Common myeloid progenitor, CD34-positive (primary cell): ENCODE measurements at regions not wholly inside any gene's neighbourhood (a gene's known extent, or its start where the extent isn't known, plus 50 kb on each side); places are given as distances from the start of the nearest gene placed in this dataset.

Experiments used
- CTCF ChIA-PET: fragments of 350-600 bp; sonication (Branson Sonifier 250); formaldehyde crosslinking; loops from one replicate; lab custom pipeline; 2021; ENCODE audit warnings: antibody characterized with exemption; lab: Charles Lee
- POLR2A ChIA-PET: fragments of 350-600 bp; sonication (Branson Sonifier 250); formaldehyde crosslinking; loops from one replicate; lab custom pipeline; 2021; ENCODE audit warnings: antibody characterized with exemption; lab: Charles Lee
- DNase-seq, 3 donors: peaks; one replicate each; pipeline versions ENCODE4 v3.0.0 to v3.0.0-alpha.2; 2013
- H3K27ac ChIP-seq, 2 experiments: 1 replicate in 1 of 2; 2 replicates in 1 of 2; pipeline ENCODE4 v1.7.0; 2013; ENCODE audit warnings: inconsistent platforms in 2 of 2, low read length in 2 of 2, mild to moderate bottlenecking in 2 of 2, low read depth in 1 of 2, moderate library complexity in 1 of 2; ENCODE audit not compliant: severe bottlenecking in 2 of 2, insufficient read depth in 1 of 2, poor library complexity in 1 of 2
- H3K27me3 ChIP-seq, 5 experiments: replicated peaks in 2 of 5; 1 replicate in 3 of 5; 2 replicates in 2 of 5; pipeline versions ENCODE4 v1.6.1 to v1.7.0; 2013; ENCODE audit warnings: low read length in 4 of 5, mild to moderate bottlenecking in 2 of 5, moderate library complexity in 2 of 5, inconsistent platforms in 1 of 5; ENCODE audit not compliant: insufficient read depth in 5 of 5, control insufficient read depth in 4 of 5
- H3K36me3 ChIP-seq, 4 experiments: 1 replicate in 2 of 4; 2 replicates in 2 of 4; pipeline versions ENCODE4 v1.6.1 to v1.7.0; 2013; ENCODE audit warnings: low read length in 3 of 4, control low read depth in 1 of 4, mild to moderate bottlenecking in 1 of 4; ENCODE audit not compliant: control insufficient read depth in 4 of 4, insufficient read depth in 4 of 4
- H3K4me1 ChIP-seq, 4 experiments: 1 replicate in 3 of 4; 2 replicates in 1 of 4; pipeline versions ENCODE4 v1.6.1 to v1.7.1; 2013; ENCODE audit warnings: low read length in 3 of 4, mild to moderate bottlenecking in 3 of 4, control low read depth in 1 of 4, inconsistent platforms in 1 of 4, moderate library complexity in 1 of 4; ENCODE audit not compliant: control insufficient read depth in 4 of 4, insufficient read depth in 4 of 4; ENCODE audit errors: control extremely low read depth in 1 of 4
- H3K4me3 ChIP-seq, 7 experiments: 1 replicate in 4 of 7; 2 replicates in 3 of 7; pipeline versions ENCODE4 v1.5.1 to v1.7.0; 2013; ENCODE audit warnings: mild to moderate bottlenecking in 7 of 7, low read length in 6 of 7, moderate library complexity in 6 of 7, inconsistent platforms in 2 of 7, low read depth in 2 of 7, control low read depth in 1 of 7; ENCODE audit not compliant: insufficient read depth in 4 of 7, control insufficient read depth in 1 of 7; ENCODE audit errors: extremely low read depth in 1 of 7
- H3K9me3 ChIP-seq, 5 experiments: 1 replicate in 4 of 5; 2 replicates in 1 of 5; pipeline versions ENCODE4 v1.6.1 to v1.7.1; 2013; ENCODE audit warnings: low read length in 4 of 5, mild to moderate bottlenecking in 2 of 5, inconsistent platforms in 1 of 5, low read depth in 1 of 5, moderate library complexity in 1 of 5; ENCODE audit not compliant: control insufficient read depth in 4 of 5, insufficient read depth in 2 of 5; ENCODE audit errors: control extremely low read depth in 1 of 5
- WGBS: methylation state at CpG from one replicate; pipeline ENCODE4 v1.1.5; 2013; ENCODE audit not compliant: insufficient coverage; 5-methylcytosine and 5-hydroxymethylcytosine counted together

- DNase-seq = no peak
- no CpG with 5 or more reads among the region's 1 CpG for WGBS
- H3K4me1 ChIP-seq = no peaks in the 10 kb centered on the region
- no peaks in the 10 kb centered on the region for H3K27me3 ChIP-seq
- POLR2A ChIA-PET = no interaction called here
- peaks cover 0 to 2% (median 0%) of the 10 kb centered on the region in 5 experiments for H3K9me3 ChIP-seq
- no peaks in the 10 kb centered on the region for H3K36me3 ChIP-seq
- H3K27ac ChIP-seq = no peak overlapping the region
- CTCF ChIA-PET = no interaction called here
- no peak overlapping the region for H3K4me3 ChIP-seq
Observed at GRCh38 chr3:80227216-80227615, 459.4 kb upstream of the ROBO1 start.

GRCh38 chr3:80215191-80215590 is 447.4 kb upstream of the ROBO1 start:
- Histone ChIP-seq H3K27ac (no peak overlapping the region), H3K4me1 (no peaks in the 10 kb centered on the region), H3K4me3 (no peak overlapping the region), H3K9me3 (peaks cover 0 to 2% (median 0%) of the 10 kb centered on the region in 5 experiments), H3K27me3 (no peaks in the 10 kb centered on the region), H3K36me3 (no peaks in the 10 kb centered on the region)
- POLR2A ChIA-PET = no interaction called here
- CTCF ChIA-PET = no interaction called here
- DNase-seq = no peak
- WGBS = 81% methylated on average over 2 of the region's 2 CpGs

GRCh38 chr3:80213086-80213485 is 445.3 kb upstream of the ROBO1 start:
- Histone ChIP-seq H3K27ac (no peak overlapping the region), H3K27me3 (no peaks in the 10 kb centered on the region), H3K9me3 (peaks cover 0 to 2% (median 0%) of the 10 kb centered on the region in 5 experiments), H3K36me3 (no peaks in the 10 kb centered on the region), H3K4me3 (no peak overlapping the region), H3K4me1 (no peaks in the 10 kb centered on the region)
- ChIA-PET CTCF (no interaction called here), POLR2A (no interaction called here)
- no peak for DNase-seq
- WGBS = 74% methylated on average over 2 of the region's 4 CpGs

- WGBS = 80% methylated on average over 1 of the region's 3 CpGs
- ChIA-PET POLR2A (no interaction called here), CTCF (no interaction called here)
- no peaks in the 10 kb centered on the region for H3K9me3 ChIP-seq
- H3K4me1 ChIP-seq = no peaks in the 10 kb centered on the region
- DNase-seq = no peak
- no peak overlapping the region for H3K27ac ChIP-seq
- no peaks in the 10 kb centered on the region for H3K27me3 ChIP-seq
- no peak overlapping the region for H3K4me3 ChIP-seq
- no peaks in the 10 kb centered on the region for H3K36me3 ChIP-seq
Observed at GRCh38 chr3:80192936-80193335, 425.1 kb upstream of the ROBO1 start.

- Histone ChIP-seq H3K36me3 (no peaks in the 10 kb centered on the region), H3K4me3 (no peak overlapping the region), H3K27me3 (no peaks in the 10 kb centered on the region), H3K9me3 (no peaks in the 10 kb centered on the region), H3K27ac (no peak overlapping the region), H3K4me1 (no peaks in the 10 kb centered on the region)
- DNase-seq = no peak
- CTCF ChIA-PET = no interaction called here
- POLR2A ChIA-PET = no interaction called here
- 0% methylated on average over 2 of the region's 3 CpGs for WGBS
Observed at GRCh38 chr3:80190051-80190450, 422.3 kb upstream of the ROBO1 start.

GRCh38 chr3:80187981-80188380 is 420.2 kb upstream of the ROBO1 start:
- no peaks in the 10 kb centered on the region for H3K9me3 ChIP-seq

GRCh38 chr3:80159990-80160506 is 392.2 kb upstream of the ROBO1 start:
- WGBS = 40% methylated on average over 1 of the region's 3 CpGs
- ChIA-PET CTCF (no interaction called here), POLR2A (no interaction called here)

More at GRCh38 chr3:80187981-80188380, 420.2 kb upstream of the ROBO1 start:
- WGBS = no CpG with 5 or more reads among the region's 2 CpGs
- POLR2A ChIA-PET = no interaction called here
- no peaks in the 10 kb centered on the region for H3K27me3 ChIP-seq
- no peak for DNase-seq
- H3K4me3 ChIP-seq = no peak overlapping the region
- CTCF ChIA-PET = no interaction called here
- no peaks in the 10 kb centered on the region for H3K36me3 ChIP-seq
- no peak overlapping the region for H3K27ac ChIP-seq
- no peaks in the 10 kb centered on the region for H3K4me1 ChIP-seq

More at GRCh38 chr3:80159990-80160506, 392.2 kb upstream of the ROBO1 start:
- H3K27me3 ChIP-seq = no peaks in the 10 kb centered on the region
- no peak overlapping the region for H3K4me3 ChIP-seq
- H3K36me3 ChIP-seq = no peaks in the 10 kb centered on the region
- peaks cover 0 to 1% (median 0%) of the 10 kb centered on the region in 5 experiments for H3K9me3 ChIP-seq
- H3K27ac ChIP-seq = no peak overlapping the region
- no peaks in the 10 kb centered on the region for H3K4me1 ChIP-seq
- no peak for DNase-seq
